ENCODE measurements at regions not wholly inside any gene's neighbourhood (a gene's known extent, or its start where the extent isn't known, plus 50 kb on each side); places are given as distances from the start of the nearest gene placed in this dataset.

DNA sequence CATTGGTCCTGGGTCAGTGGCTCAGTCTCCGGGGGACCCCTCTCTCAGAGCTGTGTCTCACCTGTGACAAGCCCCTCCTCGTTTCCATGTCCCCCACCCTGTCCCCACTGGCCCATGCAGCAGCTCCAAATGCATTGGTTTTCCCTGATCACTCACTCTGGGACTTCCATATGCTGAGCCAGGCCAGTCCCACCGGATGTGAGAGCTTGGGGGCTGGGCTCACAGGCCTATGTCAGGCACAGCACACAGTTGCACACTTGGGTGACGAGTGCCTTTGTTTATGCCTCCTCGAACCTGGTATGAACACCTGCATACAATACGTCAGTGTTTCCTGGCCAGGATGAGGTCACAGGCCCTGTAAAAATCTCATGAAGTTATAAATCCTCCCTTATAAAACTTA is 232.5 kb downstream of the TFCP2L1 start:
- TF ChIP-seq, protein P1, sequence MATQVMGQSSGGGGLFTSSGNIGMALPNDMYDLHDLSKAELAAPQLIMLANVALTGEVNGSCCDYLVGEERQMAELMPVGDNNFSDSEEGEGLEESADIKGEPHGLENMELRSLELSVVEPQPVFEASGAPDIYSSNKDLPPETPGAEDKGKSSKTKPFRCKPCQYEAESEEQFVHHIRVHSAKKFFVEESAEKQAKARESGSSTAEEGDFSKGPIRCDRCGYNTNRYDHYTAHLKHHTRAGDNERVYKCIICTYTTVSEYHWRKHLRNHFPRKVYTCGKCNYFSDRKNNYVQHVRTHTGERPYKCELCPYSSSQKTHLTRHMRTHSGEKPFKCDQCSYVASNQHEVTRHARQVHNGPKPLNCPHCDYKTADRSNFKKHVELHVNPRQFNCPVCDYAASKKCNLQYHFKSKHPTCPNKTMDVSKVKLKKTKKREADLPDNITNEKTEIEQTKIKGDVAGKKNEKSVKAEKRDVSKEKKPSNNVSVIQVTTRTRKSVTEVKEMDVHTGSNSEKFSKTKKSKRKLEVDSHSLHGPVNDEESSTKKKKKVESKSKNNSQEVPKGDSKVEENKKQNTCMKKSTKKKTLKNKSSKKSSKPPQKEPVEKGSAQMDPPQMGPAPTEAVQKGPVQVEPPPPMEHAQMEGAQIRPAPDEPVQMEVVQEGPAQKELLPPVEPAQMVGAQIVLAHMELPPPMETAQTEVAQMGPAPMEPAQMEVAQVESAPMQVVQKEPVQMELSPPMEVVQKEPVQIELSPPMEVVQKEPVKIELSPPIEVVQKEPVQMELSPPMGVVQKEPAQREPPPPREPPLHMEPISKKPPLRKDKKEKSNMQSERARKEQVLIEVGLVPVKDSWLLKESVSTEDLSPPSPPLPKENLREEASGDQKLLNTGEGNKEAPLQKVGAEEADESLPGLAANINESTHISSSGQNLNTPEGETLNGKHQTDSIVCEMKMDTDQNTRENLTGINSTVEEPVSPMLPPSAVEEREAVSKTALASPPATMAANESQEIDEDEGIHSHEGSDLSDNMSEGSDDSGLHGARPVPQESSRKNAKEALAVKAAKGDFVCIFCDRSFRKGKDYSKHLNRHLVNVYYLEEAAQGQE (IDR thresholded peaks at IDR 0.05; ENCODE audit: low read depth): no peak
- TF ChIP-seq YY1 (IDR thresholded peaks at IDR 0.05; ENCODE audit: low read depth) (no peak), RAD21 (IDR thresholded peaks at IDR 0.05; ENCODE audit: low read depth) (no peak), TEAD4 (IDR thresholded peaks at IDR 0.05) (no peak)
